A549 (cell line): ENCODE measurements at regions not wholly inside any gene's neighbourhood (a gene's known extent, or its start where the extent isn't known, plus 50 kb on each side); places are given as distances from the start of the nearest gene placed in this dataset.

Experiments used
- POLR2A ChIP-seq: IDR thresholded peaks from 2 replicates; pipeline ENCODE4 v1.6.1; 2012; ENCODE audit warnings: mild to moderate bottlenecking, low read length
- USF2 ChIP-seq: fragments of 450-650 bp; IDR thresholded peaks from 2 replicates; pipeline ENCODE4 v1.6.1; 2014; ENCODE audit warnings: antibody characterized with exemption
- TF ChIP-seq, protein P1 (sequence below): fragments of 250-450 bp; sonication (Bioruptor Pico); IDR thresholded peaks from 2 replicates; pipeline ENCODE4 v1.5.0; 2021; ENCODE audit warnings: mild to moderate bottlenecking, moderate library complexity, borderline replicate concordance
- TF ChIP-seq, protein P2 (sequence below): fragments of >200 bp; sonication (Bioruptor Twin); formaldehyde crosslinking; IDR thresholded peaks from 3 replicates; pipeline ENCODE4 v1.5.1; 2016

GRCh38 chr1:58308206-58308605 is 238.3 kb downstream of the OMA1 start:
- TF ChIP-seq POLR2A (no peak), USF2 (no peak)
- TF ChIP-seq, protein P1, sequence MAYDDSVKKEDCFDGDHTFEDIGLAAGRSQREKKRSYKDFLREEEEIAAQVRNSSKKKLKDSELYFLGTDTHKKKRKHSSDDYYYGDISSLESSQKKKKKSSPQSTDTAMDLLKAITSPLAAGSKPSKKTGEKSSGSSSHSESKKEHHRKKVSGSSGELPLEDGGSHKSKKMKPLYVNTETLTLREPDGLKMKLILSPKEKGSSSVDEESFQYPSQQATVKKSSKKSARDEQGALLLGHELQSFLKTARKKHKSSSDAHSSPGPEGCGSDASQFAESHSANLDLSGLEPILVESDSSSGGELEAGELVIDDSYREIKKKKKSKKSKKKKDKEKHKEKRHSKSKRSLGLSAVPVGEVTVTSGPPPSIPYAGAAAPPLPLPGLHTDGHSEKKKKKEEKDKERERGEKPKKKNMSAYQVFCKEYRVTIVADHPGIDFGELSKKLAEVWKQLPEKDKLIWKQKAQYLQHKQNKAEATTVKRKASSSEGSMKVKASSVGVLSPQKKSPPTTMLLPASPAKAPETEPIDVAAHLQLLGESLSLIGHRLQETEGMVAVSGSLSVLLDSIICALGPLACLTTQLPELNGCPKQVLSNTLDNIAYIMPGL, result no peak
- TF ChIP-seq, protein P2, sequence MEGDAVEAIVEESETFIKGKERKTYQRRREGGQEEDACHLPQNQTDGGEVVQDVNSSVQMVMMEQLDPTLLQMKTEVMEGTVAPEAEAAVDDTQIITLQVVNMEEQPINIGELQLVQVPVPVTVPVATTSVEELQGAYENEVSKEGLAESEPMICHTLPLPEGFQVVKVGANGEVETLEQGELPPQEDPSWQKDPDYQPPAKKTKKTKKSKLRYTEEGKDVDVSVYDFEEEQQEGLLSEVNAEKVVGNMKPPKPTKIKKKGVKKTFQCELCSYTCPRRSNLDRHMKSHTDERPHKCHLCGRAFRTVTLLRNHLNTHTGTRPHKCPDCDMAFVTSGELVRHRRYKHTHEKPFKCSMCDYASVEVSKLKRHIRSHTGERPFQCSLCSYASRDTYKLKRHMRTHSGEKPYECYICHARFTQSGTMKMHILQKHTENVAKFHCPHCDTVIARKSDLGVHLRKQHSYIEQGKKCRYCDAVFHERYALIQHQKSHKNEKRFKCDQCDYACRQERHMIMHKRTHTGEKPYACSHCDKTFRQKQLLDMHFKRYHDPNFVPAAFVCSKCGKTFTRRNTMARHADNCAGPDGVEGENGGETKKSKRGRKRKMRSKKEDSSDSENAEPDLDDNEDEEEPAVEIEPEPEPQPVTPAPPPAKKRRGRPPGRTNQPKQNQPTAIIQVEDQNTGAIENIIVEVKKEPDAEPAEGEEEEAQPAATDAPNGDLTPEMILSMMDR, result no peak
